ENCODE measurements at regions not wholly inside any gene's neighbourhood (a gene's known extent, or its start where the extent isn't known, plus 50 kb on each side); places are given as distances from the start of the nearest gene placed in this dataset.
A peak's percentile ranks its signal among the peaks of the same experiment; 100 is the strongest.

DNA sequence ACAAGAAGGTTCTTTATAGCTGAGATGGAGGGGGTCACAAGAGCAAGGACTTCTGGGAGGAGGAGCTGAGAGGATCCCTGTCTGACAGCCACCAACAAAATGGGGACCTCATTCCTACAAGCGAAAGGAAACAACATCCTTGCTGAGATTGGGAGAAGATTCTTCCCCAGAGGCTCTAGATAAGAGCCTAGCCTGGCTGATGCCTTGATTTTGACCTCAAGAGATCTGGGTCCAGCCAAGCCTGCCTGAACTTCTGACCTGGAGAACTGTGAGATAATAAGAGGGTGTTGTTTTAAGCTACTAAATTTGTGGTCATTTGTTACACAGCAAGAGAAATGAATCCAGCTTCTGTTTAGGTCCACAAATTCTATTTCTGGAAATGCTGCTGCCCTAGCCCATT is 75.4 kb upstream of the SLC4A11 start:
- intact Hi-C loops (cut with DNase I), result no loop called here

DNA sequence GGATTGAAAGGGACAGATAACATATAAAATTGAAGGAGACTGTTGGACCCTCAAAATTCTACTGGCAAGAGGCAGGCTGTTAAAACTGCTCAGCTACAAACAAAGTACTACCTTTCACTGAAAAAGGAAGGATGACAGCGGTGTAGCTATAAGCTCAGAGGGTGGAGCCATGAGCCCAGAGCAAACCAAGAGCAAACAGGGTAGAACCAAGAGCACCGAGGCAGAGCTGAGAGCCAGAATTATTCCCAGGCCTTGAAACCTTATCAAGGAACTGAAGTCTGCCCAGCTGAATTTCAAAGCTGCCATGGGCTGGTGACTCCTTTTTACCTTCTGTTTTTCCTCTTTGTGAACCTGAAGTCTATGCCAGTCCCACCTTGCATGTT is 74.7 kb upstream of the SLC4A11 start:
- intact Hi-C loops (cut with DNase I), result no loop called here
- Histone ChIP-seq H3K36me3 (peaks cover 28 to 81% (median 67%) of the 10 kb centered on the region in 4 donors), H3K9me3 (no peaks in the 10 kb centered on the region), H3K4me3 (no peak overlapping the region), H3K4me1 (peaks cover 19 to 28% (median 20%) of the 10 kb centered on the region in 4 donors), H3K27ac (replicated peaks in 1 of 4) (peak overlapping the region; percentile 34 to 50 (median 48)), H3K27me3 (no peaks in the 10 kb centered on the region)
- DNase-seq (ENCODE audit: extremely low spot score), result no peak
- TF ChIP-seq EP300 (IDR thresholded peaks at IDR 0.05), result no peak
- TF ChIP-seq, protein P1, sequence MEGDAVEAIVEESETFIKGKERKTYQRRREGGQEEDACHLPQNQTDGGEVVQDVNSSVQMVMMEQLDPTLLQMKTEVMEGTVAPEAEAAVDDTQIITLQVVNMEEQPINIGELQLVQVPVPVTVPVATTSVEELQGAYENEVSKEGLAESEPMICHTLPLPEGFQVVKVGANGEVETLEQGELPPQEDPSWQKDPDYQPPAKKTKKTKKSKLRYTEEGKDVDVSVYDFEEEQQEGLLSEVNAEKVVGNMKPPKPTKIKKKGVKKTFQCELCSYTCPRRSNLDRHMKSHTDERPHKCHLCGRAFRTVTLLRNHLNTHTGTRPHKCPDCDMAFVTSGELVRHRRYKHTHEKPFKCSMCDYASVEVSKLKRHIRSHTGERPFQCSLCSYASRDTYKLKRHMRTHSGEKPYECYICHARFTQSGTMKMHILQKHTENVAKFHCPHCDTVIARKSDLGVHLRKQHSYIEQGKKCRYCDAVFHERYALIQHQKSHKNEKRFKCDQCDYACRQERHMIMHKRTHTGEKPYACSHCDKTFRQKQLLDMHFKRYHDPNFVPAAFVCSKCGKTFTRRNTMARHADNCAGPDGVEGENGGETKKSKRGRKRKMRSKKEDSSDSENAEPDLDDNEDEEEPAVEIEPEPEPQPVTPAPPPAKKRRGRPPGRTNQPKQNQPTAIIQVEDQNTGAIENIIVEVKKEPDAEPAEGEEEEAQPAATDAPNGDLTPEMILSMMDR (IDR thresholded peaks at IDR 0.05), result no peak
- no peak for TF ChIP-seq POLR2AphosphoS5 (IDR thresholded peaks at IDR 0.05)
- no peak for TF ChIP-seq POLR2A (IDR thresholded peaks at IDR 0.05; ENCODE audit: low read depth)
- WGBS, result 64% methylated on average over 2 of the region's 2 CpGs

More for the DNA sequence above, 75.4 kb upstream of the SLC4A11 start:
- peaks cover 27 to 76% (median 65%) of the 10 kb centered on the region in 4 donors for H3K36me3 ChIP-seq
- peaks cover 19 to 28% (median 20%) of the 10 kb centered on the region in 4 donors for H3K4me1 ChIP-seq
- TF ChIP-seq, protein P1 (IDR thresholded peaks at IDR 0.05), result no peak
- TF ChIP-seq POLR2A (IDR thresholded peaks at IDR 0.05; ENCODE audit: low read depth) (no peak), EP300 (IDR thresholded peaks at IDR 0.05) (no peak), POLR2AphosphoS5 (IDR thresholded peaks at IDR 0.05) (no peak)
- no peaks in the 10 kb centered on the region for H3K27me3 ChIP-seq
- 72% methylated on average over 1 of the region's 1 CpG for WGBS
- no peaks in the 10 kb centered on the region for H3K9me3 ChIP-seq
- peak overlapping the region; percentile 34 to 50 (median 48) for H3K27ac ChIP-seq (replicated peaks in 1 of 4)
- no peak overlapping the region for H3K4me3 ChIP-seq
- no peak for DNase-seq (ENCODE audit: extremely low spot score)

DNA sequence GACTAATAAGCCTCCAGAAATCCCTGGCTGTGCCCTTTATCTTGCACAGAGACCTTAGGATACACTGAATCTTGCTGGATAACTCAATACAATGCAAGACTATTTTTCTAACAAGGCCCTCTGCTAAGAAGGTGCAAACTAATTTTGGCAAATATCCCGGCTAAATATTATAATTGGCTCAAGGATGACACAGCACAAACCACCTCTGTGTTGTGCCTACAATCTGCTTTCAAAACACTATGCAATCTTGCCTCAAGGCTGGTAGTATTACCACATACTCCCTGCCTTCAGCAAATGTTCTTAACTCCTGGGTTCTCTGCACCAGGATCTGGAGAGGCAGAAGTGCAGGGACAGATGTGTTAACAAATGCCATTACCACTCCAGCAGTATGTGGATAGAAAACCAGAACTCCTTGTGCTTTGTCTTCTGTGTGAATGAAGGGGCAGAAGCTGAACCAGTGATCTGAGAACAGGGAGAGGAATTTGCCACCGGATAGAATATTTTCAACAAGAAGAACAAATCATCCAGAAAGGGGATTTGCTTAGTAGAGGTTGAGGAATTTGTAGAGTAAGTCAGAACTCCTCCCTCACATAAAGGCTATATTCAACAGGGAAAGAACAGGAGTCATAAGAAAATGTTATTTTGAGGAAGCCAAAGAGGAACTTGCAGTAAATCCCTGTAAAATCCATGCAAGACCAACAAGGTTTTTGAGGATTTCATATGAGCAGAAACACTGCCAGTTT is 74.1 kb upstream of the SLC4A11 start:
- Histone ChIP-seq H3K27me3 (no peaks in the 10 kb centered on the region), H3K27ac (replicated peaks in 1 of 4) (peak overlapping the region; percentile 34 to 50 (median 48)), H3K9me3 (no peaks in the 10 kb centered on the region), H3K4me3 (no peak overlapping the region), H3K36me3 (peaks cover 34 to 87% (median 72%) of the 10 kb centered on the region in 4 donors), H3K4me1 (peaks cover 19 to 28% (median 20%) of the 10 kb centered on the region in 4 donors)
- TF ChIP-seq EP300 (IDR thresholded peaks at IDR 0.05), result no peak
- no peak for TF ChIP-seq POLR2AphosphoS5 (IDR thresholded peaks at IDR 0.05)
- TF ChIP-seq, protein P1 (IDR thresholded peaks at IDR 0.05), result no peak
- TF ChIP-seq POLR2A (IDR thresholded peaks at IDR 0.05; ENCODE audit: low read depth), result no peak
- DNase-seq (ENCODE audit: extremely low spot score), result no peak
- intact Hi-C loops (cut with DNase I), result no loop called here
- 62% methylated on average over 2 of the region's 2 CpGs for WGBS

DNA sequence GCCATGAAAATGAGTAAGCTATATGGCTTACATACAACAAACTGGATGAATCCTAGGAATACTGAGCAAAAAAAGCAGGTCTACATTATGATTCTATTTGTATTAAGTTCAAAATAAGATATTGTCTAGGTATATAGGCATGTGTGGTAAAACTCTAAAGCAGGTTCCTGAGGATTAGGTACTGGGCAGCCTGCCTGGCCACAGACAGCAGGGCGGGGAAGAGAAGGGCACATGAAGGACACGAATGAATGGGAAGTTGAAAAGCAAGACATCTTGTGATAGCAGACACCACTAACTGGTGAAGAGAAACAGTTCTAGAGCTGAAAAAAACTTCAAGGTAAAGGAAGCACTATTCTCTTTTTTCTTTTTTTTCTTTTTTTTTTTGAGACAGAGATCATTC is 72.6 kb upstream of the SLC4A11 start:
- Histone ChIP-seq H3K27ac (replicated peaks in 1 of 4) (no peak overlapping the region), H3K9me3 (no peaks in the 10 kb centered on the region), H3K27me3 (no peaks in the 10 kb centered on the region), H3K4me3 (no peak overlapping the region), H3K36me3 (peaks cover 42 to 90% (median 74%) of the 10 kb centered on the region in 4 donors), H3K4me1 (peaks cover 19 to 28% (median 20%) of the 10 kb centered on the region in 4 donors)
- TF ChIP-seq, protein P1 (IDR thresholded peaks at IDR 0.05), result no peak
- TF ChIP-seq EP300 (IDR thresholded peaks at IDR 0.05), result no peak
- no peak for TF ChIP-seq POLR2AphosphoS5 (IDR thresholded peaks at IDR 0.05)
- no peak for TF ChIP-seq POLR2A (IDR thresholded peaks at IDR 0.05; ENCODE audit: low read depth)
- WGBS, result 79% methylated on average over 2 of the region's 2 CpGs
- intact Hi-C loops (cut with DNase I), result no loop called here
- DNase-seq (ENCODE audit: extremely low spot score), result no peak
